Mucosa of descending colon (tissue), 3 donors: ENCODE measurements at regions not wholly inside any gene's neighbourhood (a gene's known extent, or its start where the extent isn't known, plus 50 kb on each side); places are given as distances from the start of the nearest gene placed in this dataset.

Experiments used
- ATAC-seq: fragments of 200-7000 bp; cut with Tn5 transposase; one replicate; pipeline ENCODE4 v1.9.1; 2020; ENCODE audit warnings: mild to moderate bottlenecking, moderate library complexity
- DNase-seq, 3 donors: peaks; one replicate each; pipeline ENCODE4 v3.0.0-alpha.2; 2020
- H3K36me3 ChIP-seq: fragments of 200-600 bp; one replicate; pipeline ENCODE4 v1.8.0; 2021; ENCODE audit warnings: low read depth, mild to moderate bottlenecking
- H3K4me1 ChIP-seq: fragments of 200-600 bp; one replicate; pipeline ENCODE4 v1.8.0; 2021; ENCODE audit warnings: low read depth, mild to moderate bottlenecking
- H3K4me3 ChIP-seq: fragments of 200-600 bp; one replicate; pipeline ENCODE4 v1.8.0; 2021; ENCODE audit warnings: mild to moderate bottlenecking
- H3K9me3 ChIP-seq: fragments of 200-600 bp; one replicate; pipeline ENCODE4 v1.8.0; 2021; ENCODE audit warnings: mild to moderate bottlenecking
- CTCF ChIP-seq: fragments of 200-600 bp; IDR thresholded peaks from one replicate; pipeline ENCODE4 v1.8.0; 2022; ENCODE audit warnings: antibody characterized with exemption, mild to moderate bottlenecking
- intact Hi-C, 2 donors: fragments of 100-400 bp; cut with DNase I in 1 of 2; cut with micrococcal nuclease in 1 of 2; formaldehyde crosslinking; loops; one replicate each; pipeline versions ENCODE4 v1.11.0 to v1.11.1; 2022; cut with DNase I, micrococcal nuclease
- donor health status: DM: no; HTN: no; CAD: no; lungs with moderate emphysema.
- donor health status: DM: no; HTN: no; CAD: no.
- donor health status: DM: no; HTN: yes; CAD: no.

- ATAC-seq (no peak), DNase-seq (no peak)
Observed at GRCh38 chr13:75194717-75195462, 287.1 kb downstream of the TBC1D4 start.

GRCh38 chr13:75186379-75186778 is 295.6 kb downstream of the TBC1D4 start:
- ATAC-seq (no peak), DNase-seq (no peak)
- no peak for TF ChIP-seq CTCF
- H3K9me3 ChIP-seq, result peaks cover 6% of the 10 kb centered on the region
- H3K4me3 ChIP-seq, result no peak overlapping the region
- H3K36me3 ChIP-seq, result no peaks in the 10 kb centered on the region
- H3K4me1 ChIP-seq, result no peaks in the 10 kb centered on the region
- intact Hi-C loops, result no loop called here

More at GRCh38 chr13:75194717-75195462, 287.1 kb downstream of the TBC1D4 start:
- no peak for TF ChIP-seq CTCF
- H3K4me1 ChIP-seq, result no peaks in the 10 kb centered on the region
- H3K36me3 ChIP-seq, result no peaks in the 10 kb centered on the region
- H3K4me3 ChIP-seq, result no peak overlapping the region
- intact Hi-C loops, result no loop called here
- no peaks in the 10 kb centered on the region for H3K9me3 ChIP-seq

- ATAC-seq (no peak), DNase-seq (no peak)
- H3K4me1 ChIP-seq, result no peaks in the 10 kb centered on the region
- TF ChIP-seq CTCF, result no peak
- no peak overlapping the region for H3K4me3 ChIP-seq
- peaks cover 6% of the 10 kb centered on the region for H3K9me3 ChIP-seq
- intact Hi-C loops, result no loop called here
- H3K36me3 ChIP-seq, result no peaks in the 10 kb centered on the region
Observed at GRCh38 chr13:75181906-75182305, 300.1 kb downstream of the TBC1D4 start.

DNA sequence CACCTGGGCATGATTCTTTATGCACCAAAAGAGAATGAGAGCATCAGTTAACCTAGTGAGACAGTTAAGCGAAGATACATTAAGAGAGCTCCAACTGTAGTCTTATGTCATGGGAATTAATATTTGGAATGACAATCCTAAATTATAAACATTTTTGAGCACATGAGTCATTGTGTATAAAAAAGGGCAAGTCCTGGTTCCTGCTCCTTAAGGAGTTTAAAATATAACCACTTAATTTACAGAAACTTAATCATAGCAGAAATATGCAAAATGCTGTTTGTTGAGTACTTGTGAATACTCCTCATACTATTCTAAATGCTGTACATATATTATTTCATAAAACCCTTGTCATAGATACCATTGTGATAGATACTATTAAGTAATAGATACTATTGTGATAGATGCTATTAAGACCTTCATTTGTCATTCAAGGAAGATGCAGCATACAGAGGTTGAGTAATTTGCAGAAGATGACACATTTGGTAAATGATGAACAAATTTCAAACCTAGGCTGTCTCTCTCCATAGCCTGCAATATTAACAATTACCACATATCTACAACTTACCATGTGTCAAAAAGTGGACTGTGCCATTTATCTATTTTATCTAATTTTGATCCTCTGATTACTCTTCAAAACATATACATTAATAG is 301.0 kb downstream of the TBC1D4 start:
- no peak for TF ChIP-seq CTCF
- DNase-seq (no peak), ATAC-seq (no peak)
- intact Hi-C loops, result no loop called here
- peaks cover 6% of the 10 kb centered on the region for H3K9me3 ChIP-seq
- no peak overlapping the region for H3K4me3 ChIP-seq
- no peaks in the 10 kb centered on the region for H3K36me3 ChIP-seq
- H3K4me1 ChIP-seq, result no peaks in the 10 kb centered on the region

DNA sequence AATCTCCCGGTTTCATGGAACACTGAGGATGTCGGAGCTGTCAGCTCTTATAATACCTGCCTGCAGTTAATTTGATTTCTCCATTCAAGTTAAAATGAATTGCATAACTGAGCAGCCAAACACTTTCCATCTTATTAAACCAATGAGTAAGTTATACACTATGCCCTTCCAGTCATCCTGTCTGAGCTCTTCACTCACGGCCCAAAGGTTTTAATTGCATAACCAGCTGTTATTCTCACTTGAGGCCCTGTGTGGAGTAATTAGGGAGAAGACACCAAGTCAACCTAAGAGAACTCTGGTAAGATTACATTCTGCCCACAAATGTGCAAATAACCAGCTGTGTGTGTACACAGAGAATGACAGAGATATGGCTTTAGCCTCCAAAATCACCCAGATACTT is 303.5 kb downstream of the TBC1D4 start:
- DNase-seq, result no peak
- no peak for TF ChIP-seq CTCF
- Histone ChIP-seq H3K9me3 (peaks cover 3% of the 10 kb centered on the region), H3K36me3 (no peaks in the 10 kb centered on the region), H3K4me3 (no peak overlapping the region), H3K4me1 (no peaks in the 10 kb centered on the region)
- ATAC-seq, result no peak
- intact Hi-C loops, result no loop called here
